Islet of Langerhans (tissue), 1 donor: ENCODE measurements at regions not wholly inside any gene's neighbourhood (a gene's known extent, or its start where the extent isn't known, plus 50 kb on each side); places are given as distances from the start of the nearest gene placed in this dataset.

ENCODE experiments used
- FAIRE-seq: peaks from one replicate; lab custom pipeline; 2011; peaks lifted over from hg19 to GRCh38; lab: Jason Lieb, UNC

- no peak for FAIRE-seq
These were observed 51.3 kb upstream of the LRRN2 start for GRCh38 chr1:204736836-204737235.

- no peak for FAIRE-seq
These were observed 53.0 kb upstream of the LRRN2 start for GRCh38 chr1:204738506-204738905.

- no peak for FAIRE-seq
These were observed 54.8 kb upstream of the LRRN2 start for GRCh38 chr1:204740354-204740753.

- FAIRE-seq, result no peak
These were observed 55.9 kb upstream of the LRRN2 start for GRCh38 chr1:204741440-204741839.

- no peak for FAIRE-seq
These were observed 57.2 kb upstream of the LRRN2 start for GRCh38 chr1:204742676-204743251.

- FAIRE-seq, result no peak
These were observed 58.7 kb upstream of the LRRN2 start for GRCh38 chr1:204744107-204744779.

GRCh38 chr1:204746838-204747442 is 61.4 kb upstream of the LRRN2 start:
- peak; percentile 41 for FAIRE-seq

GRCh38 chr1:204751480-204751879 is 65.9 kb upstream of the LRRN2 start:
- FAIRE-seq, result no peak

- FAIRE-seq, result no peak
These were observed 66.5 kb upstream of the LRRN2 start for GRCh38 chr1:204751883-204752687.

GRCh38 chr1:204752688-204753040 is 67.1 kb upstream of the LRRN2 start:
- FAIRE-seq, result no peak

- no peak for FAIRE-seq
These were observed 69.3 kb upstream of the LRRN2 start for GRCh38 chr1:204754821-204755220.

- FAIRE-seq, result no peak
These were observed 70.8 kb upstream of the LRRN2 start for GRCh38 chr1:204756349-204756748.

GRCh38 chr1:204756811-204757210 is 71.3 kb upstream of the LRRN2 start:
- FAIRE-seq, result no peak

GRCh38 chr1:204758601-204759000 is 73.1 kb upstream of the LRRN2 start:
- no peak for FAIRE-seq

GRCh38 chr1:204760350-204760749 is 74.8 kb upstream of the LRRN2 start:
- no peak for FAIRE-seq

GRCh38 chr1:204760757-204761156 is 75.2 kb upstream of the LRRN2 start:
- FAIRE-seq, result no peak

- FAIRE-seq, result no peak
These were observed 78.4 kb upstream of the LRRN2 start for GRCh38 chr1:204763773-204764427.

GRCh38 chr1:204769997-204770396 is 84.5 kb upstream of the LRRN2 start:
- no peak for FAIRE-seq

- no peak for FAIRE-seq
These were observed 85.8 kb upstream of the LRRN2 start for GRCh38 chr1:204771358-204771757.

GRCh38 chr1:204773246-204773645 is 87.7 kb upstream of the LRRN2 start:
- FAIRE-seq, result no peak

GRCh38 chr1:204775546-204775945 is 90.0 kb upstream of the LRRN2 start:
- no peak for FAIRE-seq

- FAIRE-seq, result no peak
These were observed 92.1 kb upstream of the LRRN2 start for GRCh38 chr1:204777591-204777990.

- FAIRE-seq, result no peak
These were observed 90.0 kb upstream of the NFASC start for GRCh38 chr1:204780630-204781029.
